ENCODE measurements at regions not wholly inside any gene's neighbourhood (a gene's known extent, or its start where the extent isn't known, plus 50 kb on each side); places are given as distances from the start of the nearest gene placed in this dataset.

DNA sequence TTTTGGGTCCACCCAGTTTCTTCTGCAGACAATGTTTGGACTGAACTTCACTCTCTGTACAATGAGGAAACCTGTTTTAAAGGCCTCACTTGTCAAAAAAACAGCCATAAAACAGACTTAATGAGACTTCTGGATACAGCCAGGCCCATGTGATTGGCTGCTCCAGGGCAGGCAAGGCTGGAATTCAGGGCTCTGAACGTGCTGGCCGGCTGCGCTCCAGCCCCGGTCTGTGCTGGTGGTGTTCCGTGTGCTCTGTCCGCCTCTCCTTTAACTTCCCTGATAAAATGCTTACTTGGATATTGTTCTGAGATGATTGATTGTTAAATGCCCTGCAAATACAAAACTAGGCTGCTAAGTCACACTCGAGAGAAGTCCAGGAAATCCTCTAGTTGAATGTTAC, 131.2 kb upstream of the KLF4 start:
- H3K36me3 ChIP-seq = no peaks in the 10 kb centered on the region
- 24 to 40% (median 33%) methylated on average over 7 of the region's 7 CpGs for WGBS, 5 donors
- DNase-seq = peak in 1 of 2 donors; percentile 77
- no peaks in the 10 kb centered on the region for H3K9me3 ChIP-seq
- H3K27ac ChIP-seq = no peak overlapping the region
- peaks cover 0 to 10% (median 0%) of the 10 kb centered on the region in 4 donors for H3K4me1 ChIP-seq
- TF ChIP-seq EP300 (IDR thresholded peaks at IDR 0.05) (no peak), POLR2A (IDR thresholded peaks at IDR 0.05) (no peak), POLR2AphosphoS5 (IDR thresholded peaks at IDR 0.05) (no peak)
- TF ChIP-seq, protein P1, sequence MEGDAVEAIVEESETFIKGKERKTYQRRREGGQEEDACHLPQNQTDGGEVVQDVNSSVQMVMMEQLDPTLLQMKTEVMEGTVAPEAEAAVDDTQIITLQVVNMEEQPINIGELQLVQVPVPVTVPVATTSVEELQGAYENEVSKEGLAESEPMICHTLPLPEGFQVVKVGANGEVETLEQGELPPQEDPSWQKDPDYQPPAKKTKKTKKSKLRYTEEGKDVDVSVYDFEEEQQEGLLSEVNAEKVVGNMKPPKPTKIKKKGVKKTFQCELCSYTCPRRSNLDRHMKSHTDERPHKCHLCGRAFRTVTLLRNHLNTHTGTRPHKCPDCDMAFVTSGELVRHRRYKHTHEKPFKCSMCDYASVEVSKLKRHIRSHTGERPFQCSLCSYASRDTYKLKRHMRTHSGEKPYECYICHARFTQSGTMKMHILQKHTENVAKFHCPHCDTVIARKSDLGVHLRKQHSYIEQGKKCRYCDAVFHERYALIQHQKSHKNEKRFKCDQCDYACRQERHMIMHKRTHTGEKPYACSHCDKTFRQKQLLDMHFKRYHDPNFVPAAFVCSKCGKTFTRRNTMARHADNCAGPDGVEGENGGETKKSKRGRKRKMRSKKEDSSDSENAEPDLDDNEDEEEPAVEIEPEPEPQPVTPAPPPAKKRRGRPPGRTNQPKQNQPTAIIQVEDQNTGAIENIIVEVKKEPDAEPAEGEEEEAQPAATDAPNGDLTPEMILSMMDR (IDR thresholded peaks at IDR 0.05) = no peak
- no peaks in the 10 kb centered on the region for H3K27me3 ChIP-seq
- no peak overlapping the region for H3K4me3 ChIP-seq
- intact Hi-C loops (cut with DNase I; ENCODE audit: low total_unique reads) = no loop called here

DNA sequence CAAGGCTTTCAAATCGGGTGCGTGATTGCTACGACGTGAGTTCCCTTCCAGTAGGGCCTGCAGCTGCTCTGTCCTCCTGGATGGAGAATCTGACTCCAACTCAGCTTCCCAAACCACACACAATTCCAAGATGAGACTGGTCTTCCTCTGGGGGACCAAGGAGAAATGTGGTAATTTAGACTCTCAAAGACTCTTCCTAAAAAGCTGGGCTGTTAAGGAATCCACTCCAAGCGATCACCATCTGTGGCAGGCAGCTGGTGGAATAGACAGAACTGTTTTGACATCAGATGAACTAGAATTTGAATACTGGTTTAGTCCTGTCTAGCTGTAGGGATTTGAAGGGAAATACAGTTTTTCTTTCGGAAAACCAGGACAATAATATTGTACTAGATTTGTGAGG, 130.7 kb upstream of the KLF4 start:
- peaks cover 0 to 10% (median 0%) of the 10 kb centered on the region in 4 donors for H3K4me1 ChIP-seq
- H3K27ac ChIP-seq = no peak overlapping the region
- no peaks in the 10 kb centered on the region for H3K36me3 ChIP-seq
- intact Hi-C loops (cut with DNase I; ENCODE audit: low total_unique reads) = no loop called here
- no peak for DNase-seq
- H3K9me3 ChIP-seq = no peaks in the 10 kb centered on the region
- 91 to 97% (median 96%) methylated on average over 6 of the region's 6 CpGs for WGBS, 5 donors
- TF ChIP-seq POLR2A (IDR thresholded peaks at IDR 0.05) = no peak
- no peak for TF ChIP-seq EP300 (IDR thresholded peaks at IDR 0.05)
- TF ChIP-seq, protein P1 (IDR thresholded peaks at IDR 0.05) = no peak
- no peak for TF ChIP-seq POLR2AphosphoS5 (IDR thresholded peaks at IDR 0.05)
- no peak overlapping the region for H3K4me3 ChIP-seq
- no peaks in the 10 kb centered on the region for H3K27me3 ChIP-seq

GRCh38 chr9:107615321-107615720, 125.8 kb upstream of the KLF4 start:
- H3K27ac ChIP-seq = peak overlapping the region in 1 of 5 donors; percentile 14
- intact Hi-C loops (cut with DNase I; ENCODE audit: low total_unique reads) = no loop called here
- no peaks in the 10 kb centered on the region for H3K27me3 ChIP-seq
- no peaks in the 10 kb centered on the region for H3K36me3 ChIP-seq
- peak in 1 of 2 donors; percentile 49 for DNase-seq
- no peak for TF ChIP-seq EP300 (IDR thresholded peaks at IDR 0.05)
- no peak for TF ChIP-seq POLR2A (IDR thresholded peaks at IDR 0.05)
- TF ChIP-seq, protein P1 (IDR thresholded peaks at IDR 0.05) = no peak
- TF ChIP-seq POLR2AphosphoS5 (IDR thresholded peaks at IDR 0.05) = no peak
- H3K4me1 ChIP-seq = peaks cover 0 to 16% (median 0%) of the 10 kb centered on the region in 4 donors
- H3K4me3 ChIP-seq = no peak overlapping the region
- 74 to 94% (median 85%) methylated on average over 1 of the region's 1 CpG for WGBS, 5 donors
- H3K9me3 ChIP-seq = no peaks in the 10 kb centered on the region

DNA sequence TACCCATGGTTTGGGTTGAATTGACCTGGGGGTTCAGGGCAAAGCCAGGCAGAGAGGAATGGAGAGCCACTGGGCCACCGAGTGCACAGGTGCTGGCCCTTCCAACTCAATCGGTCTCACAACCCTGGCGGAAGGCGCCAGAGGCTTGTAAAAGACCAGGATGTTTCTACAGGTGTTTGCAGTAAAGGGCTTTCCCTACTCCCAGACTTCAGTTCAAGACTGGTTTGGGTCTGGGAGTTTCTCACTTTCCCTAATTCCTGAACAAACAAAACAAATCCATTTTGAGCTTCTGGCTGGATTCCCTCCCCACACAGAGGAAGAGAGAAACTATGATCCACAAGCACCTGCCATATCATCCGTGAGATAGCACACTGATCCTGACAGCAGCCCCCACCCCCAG, 125.2 kb upstream of the KLF4 start:
- no peak overlapping the region for H3K27ac ChIP-seq
- intact Hi-C loops (cut with DNase I; ENCODE audit: low total_unique reads) = no loop called here
- no peak for DNase-seq
- no peaks in the 10 kb centered on the region for H3K9me3 ChIP-seq
- H3K36me3 ChIP-seq = no peaks in the 10 kb centered on the region
- 66 to 92% (median 77%) methylated on average over 5 of the region's 5 CpGs for WGBS, 5 donors
- H3K27me3 ChIP-seq = no peaks in the 10 kb centered on the region
- H3K4me3 ChIP-seq = no peak overlapping the region
- TF ChIP-seq, protein P1 (IDR thresholded peaks at IDR 0.05) = no peak
- no peak for TF ChIP-seq EP300 (IDR thresholded peaks at IDR 0.05)
- H3K4me1 ChIP-seq = peaks cover 0 to 16% (median 0%) of the 10 kb centered on the region in 4 donors
